NAMALWA (cell line): ENCODE measurements at regions not wholly inside any gene's neighbourhood (a gene's known extent, or its start where the extent isn't known, plus 50 kb on each side); places are given as distances from the start of the nearest gene placed in this dataset.

Source experiments
- DNase-seq: peaks from one replicate; pipeline ENCODE4 v3.0.0-alpha.2; 2015; ENCODE audit warnings: low spot score

GRCh38 chr10:47104786-47105385 is 193.7 kb downstream of the PTPN20 start:
- no peak for DNase-seq

DNA sequence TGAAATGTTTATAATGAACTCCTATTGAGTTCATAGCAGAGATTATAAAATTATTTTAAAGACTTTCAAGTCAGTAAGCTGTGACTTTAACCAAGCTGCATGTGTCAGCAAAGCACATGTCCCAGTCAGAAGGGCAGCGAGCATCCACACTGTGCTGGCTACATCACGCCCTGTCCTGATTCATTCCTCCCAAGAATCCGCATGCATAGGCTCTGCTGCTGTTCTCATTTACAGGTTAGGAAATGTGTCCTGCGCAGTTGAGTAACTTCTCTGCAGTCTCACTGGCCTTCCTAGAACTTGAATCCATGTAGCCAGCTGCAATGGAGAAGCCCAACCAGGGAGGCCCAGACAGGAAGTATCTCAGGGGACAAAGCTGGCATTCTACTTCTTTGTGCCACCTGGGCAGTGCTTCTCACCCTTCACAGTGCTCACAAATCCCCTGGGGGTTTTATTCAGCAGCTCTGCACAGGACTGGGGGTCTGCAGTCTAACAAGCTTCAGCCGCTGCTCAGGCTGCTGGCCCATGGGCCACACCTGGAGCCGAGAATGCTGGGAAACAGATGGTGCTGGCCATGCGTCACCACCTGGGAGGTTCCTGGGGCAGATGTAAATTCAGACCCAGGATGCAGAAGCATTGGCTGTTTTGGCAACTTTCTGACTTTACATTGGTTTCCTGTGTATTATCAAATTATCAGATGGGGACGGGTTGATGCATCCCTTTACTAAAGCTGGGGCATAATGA is 192.8 kb upstream of the GDF10 start:
- DNase-seq = no peak

DNA sequence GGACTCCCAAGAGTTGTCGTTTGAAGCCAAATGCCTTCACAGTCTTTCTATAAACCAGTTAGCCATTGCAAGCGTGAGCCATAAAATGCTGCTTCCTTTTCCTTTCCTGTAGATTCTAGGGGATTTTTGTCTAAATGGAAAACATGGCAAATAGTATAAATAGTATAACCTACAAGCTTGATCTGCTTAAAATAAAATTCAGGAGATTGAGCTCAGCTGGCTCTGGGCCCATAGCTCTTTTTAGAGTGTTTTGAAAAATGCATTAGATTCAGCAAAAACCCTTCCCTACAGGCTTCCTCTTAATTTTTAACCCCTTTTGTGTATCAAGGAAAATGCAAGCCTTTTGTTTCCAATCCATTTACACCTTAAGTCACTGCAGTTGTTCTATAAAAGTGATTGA is 190.1 kb upstream of the GDF10 start:
- no peak for DNase-seq

GRCh38 chr10:47111329-47111862 is 188.6 kb upstream of the GDF10 start:
- DNase-seq = no peak

- no peak for DNase-seq
Observed at GRCh38 chr10:47112612-47113011, 187.4 kb upstream of the GDF10 start.

DNA sequence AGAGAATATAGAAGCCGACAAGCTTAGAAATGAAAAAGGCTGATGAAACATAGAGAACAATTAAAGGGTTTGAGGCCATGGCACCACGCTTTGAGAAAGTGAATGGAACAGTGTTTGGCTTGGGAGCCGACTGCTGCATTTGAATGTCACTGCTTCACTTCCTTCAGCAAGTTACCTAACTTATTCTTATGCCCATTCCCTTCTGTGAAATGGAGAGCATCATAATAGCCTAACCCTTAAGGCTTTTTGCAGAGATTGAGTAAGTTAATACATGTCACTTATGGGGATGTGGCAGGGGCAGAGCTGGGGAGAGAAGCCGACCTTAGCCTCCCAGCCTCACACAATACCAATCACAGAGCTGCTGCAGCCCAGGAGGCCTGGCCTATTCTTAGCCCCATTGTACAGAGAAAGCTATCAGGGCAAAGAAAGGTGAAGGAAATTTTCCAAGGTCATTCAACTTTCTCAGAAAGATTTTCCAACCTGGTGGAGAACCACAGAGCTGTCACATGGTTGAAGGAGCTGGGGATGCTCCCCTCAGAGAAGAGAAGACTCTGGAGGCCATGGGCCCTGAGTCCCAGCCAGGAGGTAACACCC is 186.0 kb upstream of the GDF10 start:
- DNase-seq = no peak

GRCh38 chr10:47114680-47115186 is 185.3 kb upstream of the GDF10 start:
- DNase-seq = no peak

- no peak for DNase-seq
Observed at GRCh38 chr10:47115322-47115721, 184.7 kb upstream of the GDF10 start.

GRCh38 chr10:47116445-47116844 is 183.6 kb upstream of the GDF10 start:
- DNase-seq = no peak

DNA sequence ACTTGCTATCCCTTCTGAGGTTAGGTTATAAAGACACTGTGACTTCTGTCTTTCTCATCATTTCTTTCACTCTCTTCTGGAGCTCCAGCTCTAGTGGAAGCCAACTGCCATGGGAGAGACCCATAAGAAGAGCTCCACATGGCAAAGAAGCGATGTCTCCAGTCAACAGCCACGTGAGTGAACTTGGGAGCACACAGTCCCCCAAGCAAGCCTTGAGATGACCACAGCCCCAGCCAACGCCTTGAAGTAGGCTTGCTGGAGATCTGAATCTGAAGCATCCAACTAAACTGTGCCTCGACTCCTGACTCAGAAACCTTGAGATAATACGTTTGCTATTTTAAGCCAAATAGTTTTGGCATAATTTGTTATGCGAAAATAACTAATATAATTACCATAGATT is 181.7 kb upstream of the GDF10 start:
- no peak for DNase-seq

DNA sequence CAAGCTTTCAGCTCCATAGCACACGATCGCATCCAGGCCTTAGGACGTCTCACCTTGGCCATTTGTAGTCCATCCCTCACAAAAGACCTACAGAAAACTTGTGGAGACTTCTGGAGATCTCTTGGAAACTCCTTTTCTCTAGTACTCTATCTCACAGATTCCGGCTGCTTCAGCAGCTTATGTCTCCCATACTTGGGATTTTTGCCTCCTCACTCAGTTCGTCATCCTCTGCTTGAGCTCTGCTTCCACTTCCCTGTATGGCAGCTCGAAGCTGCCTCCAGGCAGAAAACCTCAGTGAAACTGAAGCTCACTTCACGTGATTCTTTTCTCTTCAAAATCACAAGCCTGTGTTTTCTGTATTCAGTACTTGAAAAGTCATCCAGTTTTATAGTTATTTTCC is 178.7 kb upstream of the GDF10 start:
- DNase-seq = no peak

DNA sequence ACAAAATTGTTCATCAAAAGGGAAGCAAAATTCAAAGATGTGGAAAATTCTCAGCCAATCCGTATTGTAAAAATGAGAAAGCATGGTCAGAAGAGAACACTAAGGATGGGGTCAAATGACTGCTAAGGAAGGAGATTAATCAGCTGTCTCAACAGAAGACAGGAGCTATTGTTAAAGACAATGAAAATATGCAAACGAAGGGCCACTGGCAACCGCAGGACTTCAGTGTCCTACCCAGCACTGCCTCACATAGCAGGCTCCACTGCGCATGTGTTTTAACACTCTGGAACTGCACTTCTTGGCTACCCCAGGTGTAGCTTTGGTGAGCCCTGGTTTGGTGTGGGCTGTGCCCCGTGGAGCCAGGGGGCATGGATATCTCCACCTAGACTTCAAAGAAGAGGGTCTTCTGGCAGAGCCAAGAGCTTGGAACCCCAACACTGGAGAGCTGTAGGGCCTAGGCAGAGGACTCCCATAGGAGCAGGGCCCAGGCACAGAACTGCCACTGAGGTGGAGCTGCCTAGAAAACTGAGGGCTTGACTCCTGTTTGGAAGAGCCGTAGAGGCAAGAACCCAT is 176.2 kb upstream of the GDF10 start:
- DNase-seq = no peak

GRCh38 chr10:47127188-47127785 is 172.7 kb upstream of the GDF10 start:
- no peak for DNase-seq

DNA sequence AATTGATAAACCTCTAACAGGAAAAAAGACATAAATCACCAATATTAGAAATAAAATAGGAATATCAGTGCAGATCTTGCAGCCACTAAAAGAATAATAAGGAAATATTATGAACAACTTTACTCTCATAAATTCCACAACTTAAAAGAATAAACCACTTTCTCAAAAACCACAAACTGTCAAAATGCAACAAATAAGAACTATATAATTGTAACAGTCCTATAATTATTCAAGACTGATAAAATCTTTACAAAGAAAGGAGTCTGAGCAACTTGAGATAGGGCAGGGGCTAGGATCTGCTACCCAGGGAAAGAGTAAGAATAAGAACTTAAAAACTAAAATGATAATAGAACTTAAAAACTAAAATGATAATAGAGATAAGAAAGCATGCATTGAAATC is 169.5 kb upstream of the GDF10 start:
- no peak for DNase-seq

DNA sequence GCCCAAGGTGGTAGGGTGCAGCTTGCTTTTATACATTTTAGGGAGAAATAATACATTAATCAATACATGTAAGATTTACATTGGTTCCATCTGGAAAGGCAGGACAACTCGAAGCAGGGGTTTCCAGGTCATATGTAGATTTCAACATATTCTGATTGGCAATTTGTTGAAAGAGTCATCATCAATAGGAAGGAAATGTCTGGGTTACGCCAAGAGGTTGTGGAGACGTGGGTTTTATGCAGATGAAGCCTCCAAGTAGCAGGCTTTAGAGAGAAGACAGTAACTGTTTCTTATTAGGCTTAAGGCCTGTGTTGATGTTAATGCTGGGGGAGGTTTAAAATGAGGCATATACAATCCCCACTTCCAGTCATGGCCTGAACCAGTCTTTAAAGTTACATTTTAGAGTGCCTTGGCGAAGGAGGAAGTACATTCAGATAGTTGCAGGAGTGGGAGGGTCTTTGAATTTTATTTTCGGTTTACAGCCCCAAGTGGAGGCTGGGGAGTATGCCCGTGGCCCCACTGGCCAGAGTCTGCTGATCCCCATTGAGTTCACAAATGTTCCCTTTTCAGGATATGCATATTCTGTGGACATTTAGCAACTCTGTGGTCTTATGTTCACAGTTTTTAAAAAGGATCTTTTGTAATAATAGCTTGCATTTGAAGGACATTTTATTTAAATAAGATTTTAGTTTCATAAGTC is 166.0 kb upstream of the GDF10 start:
- DNase-seq = no peak

GRCh38 chr10:47136866-47137265 is 163.1 kb upstream of the GDF10 start:
- DNase-seq = no peak

DNA sequence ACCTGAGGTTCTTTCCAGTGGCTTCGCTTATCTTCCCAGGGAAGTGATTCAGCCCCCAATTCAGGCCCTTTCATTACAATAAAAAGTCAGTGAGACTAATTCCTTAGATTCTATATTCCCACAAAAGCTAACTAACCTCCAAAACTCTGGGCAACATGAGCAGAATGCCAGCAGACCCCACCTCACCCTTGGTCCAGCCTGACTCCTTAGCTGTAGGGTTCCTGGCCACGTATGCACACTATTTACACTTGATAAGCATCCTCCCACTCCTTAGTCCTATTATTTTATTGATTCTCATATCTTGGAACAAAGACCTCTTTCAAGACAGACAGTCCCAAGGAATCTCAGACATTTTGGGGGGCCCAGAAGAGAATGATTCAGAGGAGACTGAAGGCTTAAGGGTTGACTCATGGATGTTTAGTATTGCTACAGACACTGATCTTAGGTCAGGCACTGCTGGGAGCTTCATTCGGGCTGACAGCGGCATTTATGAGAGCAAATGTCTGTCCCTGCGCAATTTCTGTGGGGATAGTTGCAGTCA is 162.6 kb upstream of the GDF10 start:
- no peak for DNase-seq

- DNase-seq = no peak
Observed at GRCh38 chr10:47139121-47139520, 160.9 kb upstream of the GDF10 start.

- no peak for DNase-seq
Observed at GRCh38 chr10:47140761-47141348, 159.1 kb upstream of the GDF10 start.

- DNase-seq = no peak
Observed at GRCh38 chr10:47141349-47141748, 158.6 kb upstream of the GDF10 start.

DNA sequence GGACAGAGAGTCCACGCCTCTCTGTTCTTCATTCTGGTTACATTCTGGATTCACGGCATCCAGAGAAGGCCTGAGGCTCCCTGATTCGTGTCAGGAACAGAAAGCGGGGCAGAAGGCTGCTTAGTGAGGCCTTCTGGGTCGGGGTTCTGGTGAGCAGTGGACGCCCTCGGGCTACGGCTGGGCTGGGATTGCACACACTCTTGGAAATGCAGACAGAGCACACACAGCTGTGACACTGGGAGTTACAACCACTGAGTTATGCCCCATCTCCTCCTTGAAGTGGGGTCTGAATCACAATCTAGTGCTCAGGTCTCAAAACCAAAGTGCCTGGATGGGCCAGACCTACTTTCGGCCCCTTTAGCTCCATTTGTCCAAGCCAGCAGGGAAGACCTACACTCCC is 156.9 kb upstream of the GDF10 start:
- DNase-seq = no peak
